Fibroblast of lung (primary cell): ENCODE measurements at regions not wholly inside any gene's neighbourhood (a gene's known extent, or its start where the extent isn't known, plus 50 kb on each side); places are given as distances from the start of the nearest gene placed in this dataset.

ENCODE experiments used
- DNase-seq, 2 donors: peaks; one replicate each; pipeline versions ENCODE4 v3.0.0 to v3.0.0-alpha.2; 2010; ENCODE audit warnings: low read depth in 2 of 2
- H2AFZ ChIP-seq: 2 replicates; pipeline ENCODE4 v1.5.1; 2012; ENCODE audit warnings: low read length, control low read depth, inconsistent platforms
- H3K27ac ChIP-seq: 2 replicates; pipeline ENCODE4 v1.5.1; 2011; ENCODE audit warnings: low read length, control low read depth; ENCODE audit not compliant: insufficient read depth
- H3K27me3 ChIP-seq: 2 replicates; pipeline ENCODE4 v1.5.1; 2011; ENCODE audit warnings: mild to moderate bottlenecking, low read length; ENCODE audit not compliant: control insufficient read depth, insufficient read depth
- H3K36me3 ChIP-seq: 2 replicates; pipeline ENCODE4 v1.5.1; 2011; ENCODE audit warnings: low read length; ENCODE audit not compliant: control insufficient read depth, insufficient read depth
- H3K4me1 ChIP-seq: 2 replicates; pipeline ENCODE4 v1.5.1; 2011; ENCODE audit warnings: low read length; ENCODE audit not compliant: control insufficient read depth, insufficient read depth; ENCODE audit errors: extremely low read depth
- H3K4me2 ChIP-seq: 2 replicates; pipeline ENCODE4 v1.5.1; 2011; ENCODE audit warnings: low read length, control low read depth; ENCODE audit not compliant: insufficient read depth; ENCODE audit errors: extremely low read depth
- H3K4me3 ChIP-seq, 4 experiments: fragments of 200-600 bp in 1 of 4; sonication (generic) in 1 of 4; replicated peaks in 1 of 4; 2 replicates each; pipeline ENCODE4 v1.5.1; 2011 to 2016; ENCODE audit warnings: low read length in 4 of 4, low read depth in 3 of 4, mild to moderate bottlenecking in 3 of 4, control low read depth in 2 of 4, inconsistent platforms in 1 of 4, mixed read lengths in 1 of 4; ENCODE audit not compliant: insufficient read depth in 1 of 4; ENCODE audit errors: control extremely low read depth in 1 of 4
- H3K79me2 ChIP-seq: 2 replicates; pipeline ENCODE4 v1.5.1; 2012; ENCODE audit warnings: mild to moderate bottlenecking, low read length, inconsistent platforms; ENCODE audit not compliant: control insufficient read depth, insufficient read depth
- H3K9ac ChIP-seq: 2 replicates; pipeline ENCODE4 v1.5.1; 2011; ENCODE audit warnings: mild to moderate bottlenecking, low read length, control low read depth; ENCODE audit not compliant: insufficient read depth
- H3K9me3 ChIP-seq: 2 replicates; pipeline ENCODE4 v1.5.1; 2012; ENCODE audit warnings: low read depth, low read length; ENCODE audit not compliant: control insufficient read depth, insufficient read depth
- H4K20me1 ChIP-seq: 2 replicates; pipeline ENCODE4 v1.5.1; 2011; ENCODE audit warnings: low read length; ENCODE audit not compliant: control insufficient read depth, insufficient read depth; ENCODE audit errors: extremely low read depth
- EZH2 ChIP-seq: IDR thresholded peaks from 2 replicates; pipeline ENCODE4 v1.5.1; 2012; ENCODE audit warnings: low read length, control low read depth, mild to moderate bottlenecking; ENCODE audit errors: missing control alignments
- TF ChIP-seq, protein P1 (sequence below), 2 donors: IDR thresholded peaks in 1 of 2; conservative IDR thresholded peaks in 1 of 2; 1 replicate in 1 of 2; 2 replicates in 1 of 2; pipeline ENCODE4 v1.5.1; 2011 to 2012; ENCODE audit warnings: low read length in 2 of 2, control low read depth in 1 of 2, inconsistent platforms in 1 of 2, low read depth in 1 of 2, mild to moderate bottlenecking in 1 of 2

DNA sequence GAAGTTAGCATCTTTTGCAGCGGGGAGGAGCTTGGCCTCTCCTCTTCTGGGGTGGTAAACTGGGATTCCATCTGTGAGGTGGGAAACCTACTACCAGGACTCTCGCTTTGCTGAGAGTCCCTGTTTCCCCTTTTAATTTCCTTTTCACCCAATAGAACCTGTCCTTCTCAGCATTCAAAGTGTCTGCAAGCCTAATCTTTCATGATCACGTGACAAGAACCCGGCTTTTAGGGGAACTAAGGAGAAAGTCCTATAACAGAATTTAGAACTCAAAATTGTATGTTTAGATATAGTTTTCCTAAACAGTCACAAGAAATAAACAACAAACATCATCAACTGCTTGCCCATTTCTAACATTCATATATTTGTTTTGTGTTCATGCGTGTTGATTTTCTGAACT, 103.6 kb upstream of the CDH19 start:
- no peak overlapping the region for H3K9ac ChIP-seq
- no peaks in the 10 kb centered on the region for H3K9me3 ChIP-seq
- no peaks in the 10 kb centered on the region for H3K4me1 ChIP-seq
- DNase-seq = no peak
- H3K4me3 ChIP-seq = no peak overlapping the region
- no peak overlapping the region for H3K4me2 ChIP-seq
- H2AFZ ChIP-seq = no peak overlapping the region
- H3K79me2 ChIP-seq = no peaks in the 10 kb centered on the region
- no peaks in the 10 kb centered on the region for H3K36me3 ChIP-seq
- TF ChIP-seq, protein P1, sequence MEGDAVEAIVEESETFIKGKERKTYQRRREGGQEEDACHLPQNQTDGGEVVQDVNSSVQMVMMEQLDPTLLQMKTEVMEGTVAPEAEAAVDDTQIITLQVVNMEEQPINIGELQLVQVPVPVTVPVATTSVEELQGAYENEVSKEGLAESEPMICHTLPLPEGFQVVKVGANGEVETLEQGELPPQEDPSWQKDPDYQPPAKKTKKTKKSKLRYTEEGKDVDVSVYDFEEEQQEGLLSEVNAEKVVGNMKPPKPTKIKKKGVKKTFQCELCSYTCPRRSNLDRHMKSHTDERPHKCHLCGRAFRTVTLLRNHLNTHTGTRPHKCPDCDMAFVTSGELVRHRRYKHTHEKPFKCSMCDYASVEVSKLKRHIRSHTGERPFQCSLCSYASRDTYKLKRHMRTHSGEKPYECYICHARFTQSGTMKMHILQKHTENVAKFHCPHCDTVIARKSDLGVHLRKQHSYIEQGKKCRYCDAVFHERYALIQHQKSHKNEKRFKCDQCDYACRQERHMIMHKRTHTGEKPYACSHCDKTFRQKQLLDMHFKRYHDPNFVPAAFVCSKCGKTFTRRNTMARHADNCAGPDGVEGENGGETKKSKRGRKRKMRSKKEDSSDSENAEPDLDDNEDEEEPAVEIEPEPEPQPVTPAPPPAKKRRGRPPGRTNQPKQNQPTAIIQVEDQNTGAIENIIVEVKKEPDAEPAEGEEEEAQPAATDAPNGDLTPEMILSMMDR (conservative IDR thresholded peaks at IDR 0.05 in 1 of 2, IDR thresholded peaks at IDR 0.05 in 1 of 2; ENCODE audit: low read depth in 1 of 2, low read length in 2 of 2) = no peak
- no peak for TF ChIP-seq EZH2
- H4K20me1 ChIP-seq = no peaks in the 10 kb centered on the region
- no peaks in the 10 kb centered on the region for H3K27me3 ChIP-seq
- H3K27ac ChIP-seq = no peak overlapping the region

DNA sequence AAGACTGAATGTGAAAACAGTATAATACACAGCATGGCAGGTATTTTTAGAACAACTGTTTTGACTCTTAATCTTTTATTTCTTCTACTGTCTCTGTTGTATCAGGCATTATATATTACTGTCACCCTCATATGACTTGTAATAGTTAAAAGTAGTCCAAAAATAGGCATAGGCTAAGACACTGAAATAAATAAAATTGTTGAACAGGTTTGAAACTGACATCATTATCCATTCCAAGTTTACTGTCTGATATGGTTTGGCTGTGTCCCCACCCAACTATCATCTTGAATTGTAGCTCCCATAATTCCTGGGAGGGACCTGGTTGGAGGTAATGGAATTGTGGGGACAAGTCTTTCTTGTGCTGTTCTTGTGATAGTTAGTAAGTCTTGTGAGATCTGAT, 91.4 kb upstream of the CDH19 start:
- Histone ChIP-seq H3K27me3 (no peaks in the 10 kb centered on the region), H3K4me2 (no peak overlapping the region), H3K9ac (no peak overlapping the region), H4K20me1 (no peaks in the 10 kb centered on the region), H3K4me1 (no peaks in the 10 kb centered on the region), H3K36me3 (no peaks in the 10 kb centered on the region), H3K9me3 (no peaks in the 10 kb centered on the region), H3K4me3 (no peak overlapping the region), H3K79me2 (no peaks in the 10 kb centered on the region), H2AFZ (no peak overlapping the region), H3K27ac (no peak overlapping the region)
- no peak for TF ChIP-seq EZH2
- TF ChIP-seq, protein P1 (conservative IDR thresholded peaks at IDR 0.05 in 1 of 2, IDR thresholded peaks at IDR 0.05 in 1 of 2; ENCODE audit: low read depth in 1 of 2, low read length in 2 of 2) = no peak
- DNase-seq = no peak

DNA sequence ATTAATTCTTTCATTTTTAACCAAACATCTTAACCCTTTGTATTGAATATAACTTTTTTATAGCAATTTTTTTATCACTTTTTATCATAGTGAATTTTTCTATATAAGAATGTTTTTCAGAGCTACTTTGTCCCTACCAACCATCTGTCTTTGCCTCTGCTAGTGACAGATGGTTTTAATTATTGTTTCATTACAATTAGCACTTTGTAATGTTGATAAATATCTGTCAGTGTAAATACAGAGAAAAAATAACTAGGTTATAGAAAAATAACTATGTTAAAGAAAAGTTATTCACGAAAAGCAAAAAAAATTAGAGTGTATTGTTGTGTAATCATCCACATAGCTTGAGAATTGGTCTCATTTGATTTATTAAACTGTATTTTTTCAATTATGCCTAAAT, 91.0 kb upstream of the CDH19 start:
- TF ChIP-seq EZH2 = no peak
- H4K20me1 ChIP-seq = no peaks in the 10 kb centered on the region
- no peaks in the 10 kb centered on the region for H3K79me2 ChIP-seq
- no peaks in the 10 kb centered on the region for H3K9me3 ChIP-seq
- no peak overlapping the region for H3K27ac ChIP-seq
- no peaks in the 10 kb centered on the region for H3K27me3 ChIP-seq
- H3K4me2 ChIP-seq = no peak overlapping the region
- H3K4me1 ChIP-seq = no peaks in the 10 kb centered on the region
- H3K36me3 ChIP-seq = no peaks in the 10 kb centered on the region
- H3K4me3 ChIP-seq = no peak overlapping the region
- no peak overlapping the region for H2AFZ ChIP-seq
- no peak for DNase-seq
- H3K9ac ChIP-seq = no peak overlapping the region
